ENCODE measurements at regions not wholly inside any gene's neighbourhood (a gene's known extent, or its start where the extent isn't known, plus 50 kb on each side); places are given as distances from the start of the nearest gene placed in this dataset.

GRCh38 chr7:34421526-34421925, 236.5 kb upstream of the NPSR1 start:
- intact Hi-C loops (cut with DNase I; ENCODE audit: low total_unique reads), result no loop called here
- H3K9me3 ChIP-seq, result no peaks in the 10 kb centered on the region
- H3K36me3 ChIP-seq, result no peaks in the 10 kb centered on the region
- no peak overlapping the region for H3K27ac ChIP-seq
- H3K4me3 ChIP-seq, result no peak overlapping the region
- no peaks in the 10 kb centered on the region for H3K4me1 ChIP-seq
- TF ChIP-seq CTCF (IDR thresholded peaks at IDR 0.05), result no peak
- TF ChIP-seq POLR2A (IDR thresholded peaks at IDR 0.05), result no peak
- TF ChIP-seq POLR2AphosphoS5 (IDR thresholded peaks at IDR 0.05), result no peak
- DNase-seq (ENCODE audit: low spot score in 2 of 2), result no peak
- no peaks in the 10 kb centered on the region for H3K27me3 ChIP-seq

GRCh38 chr7:34425194-34425593, 232.8 kb upstream of the NPSR1 start:
- intact Hi-C loops (cut with DNase I; ENCODE audit: low total_unique reads), result no loop called here
- TF ChIP-seq CTCF (IDR thresholded peaks at IDR 0.05) (no peak), POLR2AphosphoS5 (IDR thresholded peaks at IDR 0.05) (no peak), POLR2A (IDR thresholded peaks at IDR 0.05) (no peak)
- Histone ChIP-seq H3K27me3 (no peaks in the 10 kb centered on the region), H3K4me3 (no peak overlapping the region), H3K36me3 (no peaks in the 10 kb centered on the region), H3K27ac (no peak overlapping the region), H3K9me3 (no peaks in the 10 kb centered on the region), H3K4me1 (no peaks in the 10 kb centered on the region)
- DNase-seq (ENCODE audit: low spot score in 2 of 2), result no peak

GRCh38 chr7:34425631-34426384, 232.2 kb upstream of the NPSR1 start:
- H3K27ac ChIP-seq, result no peak overlapping the region
- no peak for DNase-seq (ENCODE audit: low spot score in 2 of 2)
- no peaks in the 10 kb centered on the region for H3K36me3 ChIP-seq
- H3K4me1 ChIP-seq, result no peaks in the 10 kb centered on the region
- TF ChIP-seq POLR2A (IDR thresholded peaks at IDR 0.05) (no peak), POLR2AphosphoS5 (IDR thresholded peaks at IDR 0.05) (no peak), CTCF (IDR thresholded peaks at IDR 0.05) (no peak)
- H3K4me3 ChIP-seq, result no peak overlapping the region
- intact Hi-C loops (cut with DNase I; ENCODE audit: low total_unique reads), result no loop called here
- H3K27me3 ChIP-seq, result no peaks in the 10 kb centered on the region
- no peaks in the 10 kb centered on the region for H3K9me3 ChIP-seq

- intact Hi-C loops (cut with DNase I; ENCODE audit: low total_unique reads), result no loop called here
- Histone ChIP-seq H3K36me3 (no peaks in the 10 kb centered on the region), H3K27me3 (no peaks in the 10 kb centered on the region), H3K4me3 (no peak overlapping the region), H3K27ac (no peak overlapping the region), H3K9me3 (peaks cover 5 to 9% of the 10 kb centered on the region in 2 donors), H3K4me1 (no peaks in the 10 kb centered on the region)
- no peak for DNase-seq (ENCODE audit: low spot score in 2 of 2)
- TF ChIP-seq POLR2A (IDR thresholded peaks at IDR 0.05) (no peak), POLR2AphosphoS5 (IDR thresholded peaks at IDR 0.05) (no peak), CTCF (IDR thresholded peaks at IDR 0.05) (peak in 1 of 3 donors; percentile 29)
These were observed 227.6 kb upstream of the NPSR1 start for GRCh38 chr7:34430456-34430855.

- intact Hi-C loops (cut with DNase I; ENCODE audit: low total_unique reads), result no loop called here
- TF ChIP-seq POLR2AphosphoS5 (IDR thresholded peaks at IDR 0.05) (no peak), CTCF (IDR thresholded peaks at IDR 0.05) (no peak), POLR2A (IDR thresholded peaks at IDR 0.05) (no peak)
- Histone ChIP-seq H3K4me1 (no peaks in the 10 kb centered on the region), H3K27me3 (no peaks in the 10 kb centered on the region), H3K9me3 (no peaks in the 10 kb centered on the region), H3K36me3 (no peaks in the 10 kb centered on the region), H3K27ac (no peak overlapping the region), H3K4me3 (no peak overlapping the region)
- no peak for DNase-seq (ENCODE audit: low spot score in 2 of 2)
These were observed 219.6 kb upstream of the NPSR1 start for GRCh38 chr7:34438436-34438835.

All from breast epithelium (tissue), 4 donors.